ENCODE measurements at regions not wholly inside any gene's neighbourhood (a gene's known extent, or its start where the extent isn't known, plus 50 kb on each side); places are given as distances from the start of the nearest gene placed in this dataset.

GRCh38 chr5:2182020-2182419, 299.3 kb upstream of the IRX4 start:
- TF ChIP-seq CTCF (IDR thresholded peaks at IDR 0.05) (no peak), POLR2A (IDR thresholded peaks at IDR 0.05) (no peak)

Data from body of pancreas (tissue), 4 donors.